T-helper 17 cell (primary cell): ENCODE measurements at regions not wholly inside any gene's neighbourhood (a gene's known extent, or its start where the extent isn't known, plus 50 kb on each side); places are given as distances from the start of the nearest gene placed in this dataset.
"Not testable (repeated sequence)": the region's sequence is repeated elsewhere in the genome, so short reads cannot be mapped to it uniquely, and the experiment has no call there.

Experiments used
- ATAC-seq: fragments of 150-1000 bp; cut with Tn5 transposase; 2 replicates; pipeline ENCODE4 v1.10.0; 2021; ENCODE audit warnings: mild to moderate bottlenecking, moderate library complexity
- DNase-seq, 3 donors: peaks; one replicate each; pipeline versions ENCODE4 v3.0.0 to v3.0.0-alpha.2; 2020 to 2021
- H3K9me3 ChIP-seq: one replicate; pipeline ENCODE4 v1.7.0; 2013; ENCODE audit warnings: low read length, mild to moderate bottlenecking; ENCODE audit not compliant: control insufficient read depth, poor library complexity, severe bottlenecking
- H3K27ac Mint-ChIP-seq: one replicate; pipeline ENCODE4 v1.8.0; 2022; ENCODE audit warnings: mild to moderate bottlenecking, moderate library complexity, mixed read lengths
- H3K27me3 Mint-ChIP-seq: one replicate; pipeline ENCODE4 v1.8.0; 2022; ENCODE audit warnings: mixed read lengths
- H3K36me3 Mint-ChIP-seq: one replicate; pipeline ENCODE4 v1.8.0; 2022; ENCODE audit warnings: low read depth, mixed read lengths
- H3K4me1 Mint-ChIP-seq: one replicate; pipeline ENCODE4 v1.8.0; 2022; ENCODE audit warnings: mild to moderate bottlenecking, mixed read lengths
- H3K4me3 Mint-ChIP-seq: one replicate; pipeline ENCODE4 v1.8.0; 2022; ENCODE audit warnings: mild to moderate bottlenecking, moderate library complexity, mixed read lengths

DNA sequence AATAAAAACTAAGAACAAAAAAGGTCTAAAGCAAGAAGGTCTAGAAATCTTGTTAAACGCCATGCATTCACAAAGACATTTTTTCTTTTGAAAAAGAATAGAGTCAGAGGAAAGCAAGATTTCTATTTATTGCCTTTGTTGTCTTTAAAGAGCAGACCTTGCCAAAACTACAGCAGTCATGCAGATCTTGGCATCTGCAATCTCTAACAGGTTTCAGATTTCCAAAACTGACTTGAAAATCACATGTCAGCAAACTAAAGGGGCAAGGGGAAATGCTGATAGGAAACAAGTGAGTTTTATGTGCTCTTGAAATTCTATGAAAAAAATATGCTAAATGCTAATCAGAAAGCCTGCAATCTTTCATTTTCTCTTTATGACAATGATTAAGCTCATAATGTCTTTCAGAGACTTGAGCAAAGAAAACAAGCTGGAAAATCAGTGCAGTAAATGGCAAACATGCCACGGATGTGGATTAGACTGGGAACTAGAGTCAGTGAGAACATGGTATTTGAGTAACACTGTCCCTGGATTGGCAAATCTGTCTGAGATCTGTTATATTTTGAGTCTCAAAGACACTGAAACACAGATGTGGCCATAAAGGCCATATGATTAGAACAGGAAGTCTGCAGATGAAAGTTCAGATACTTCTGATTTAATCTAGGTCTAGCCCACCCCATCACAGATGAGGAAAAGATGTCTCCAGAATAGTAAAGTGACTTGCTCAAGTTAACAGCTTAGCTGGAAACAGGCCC lies 361.4 kb upstream of the RPS23 start:
- DNase-seq (no peak), ATAC-seq (no peak)
- H3K4me1 Mint-ChIP-seq, result peaks cover 8% of the 10 kb centered on the region
- H3K9me3 ChIP-seq, result no peaks in the 10 kb centered on the region
- H3K27me3 Mint-ChIP-seq, result no peaks in the 10 kb centered on the region
- no peak overlapping the region for H3K4me3 Mint-ChIP-seq
- H3K36me3 Mint-ChIP-seq, result peaks cover 4% of the 10 kb centered on the region
- no peak overlapping the region for H3K27ac Mint-ChIP-seq

DNA sequence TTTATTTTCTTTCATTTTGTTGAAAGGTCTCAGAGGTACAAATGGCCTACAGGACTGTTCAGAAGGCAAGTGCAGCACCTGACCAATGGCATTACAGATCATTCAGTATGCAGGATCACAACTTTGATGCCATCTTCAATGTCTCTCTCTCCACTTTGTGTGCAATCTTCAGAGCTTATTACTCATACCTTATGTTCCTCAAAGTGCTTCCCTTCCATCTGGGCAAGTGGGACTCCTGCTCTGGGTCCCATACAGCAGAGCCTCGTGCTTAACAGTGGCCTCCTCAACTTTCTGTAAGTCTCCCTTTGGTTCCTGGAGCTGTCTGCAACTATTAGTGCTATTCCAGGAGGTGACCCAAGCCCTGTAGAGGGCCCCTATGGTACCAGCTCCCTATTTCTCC lies 358.4 kb upstream of the RPS23 start:
- H3K4me1 Mint-ChIP-seq, result peaks cover 8% of the 10 kb centered on the region
- no peak overlapping the region for H3K4me3 Mint-ChIP-seq
- DNase-seq (no peak), ATAC-seq (no peak)
- no peak overlapping the region for H3K27ac Mint-ChIP-seq
- H3K27me3 Mint-ChIP-seq, result no peaks in the 10 kb centered on the region
- H3K9me3 ChIP-seq, result no peaks in the 10 kb centered on the region
- H3K36me3 Mint-ChIP-seq, result peaks cover 4% of the 10 kb centered on the region

DNA sequence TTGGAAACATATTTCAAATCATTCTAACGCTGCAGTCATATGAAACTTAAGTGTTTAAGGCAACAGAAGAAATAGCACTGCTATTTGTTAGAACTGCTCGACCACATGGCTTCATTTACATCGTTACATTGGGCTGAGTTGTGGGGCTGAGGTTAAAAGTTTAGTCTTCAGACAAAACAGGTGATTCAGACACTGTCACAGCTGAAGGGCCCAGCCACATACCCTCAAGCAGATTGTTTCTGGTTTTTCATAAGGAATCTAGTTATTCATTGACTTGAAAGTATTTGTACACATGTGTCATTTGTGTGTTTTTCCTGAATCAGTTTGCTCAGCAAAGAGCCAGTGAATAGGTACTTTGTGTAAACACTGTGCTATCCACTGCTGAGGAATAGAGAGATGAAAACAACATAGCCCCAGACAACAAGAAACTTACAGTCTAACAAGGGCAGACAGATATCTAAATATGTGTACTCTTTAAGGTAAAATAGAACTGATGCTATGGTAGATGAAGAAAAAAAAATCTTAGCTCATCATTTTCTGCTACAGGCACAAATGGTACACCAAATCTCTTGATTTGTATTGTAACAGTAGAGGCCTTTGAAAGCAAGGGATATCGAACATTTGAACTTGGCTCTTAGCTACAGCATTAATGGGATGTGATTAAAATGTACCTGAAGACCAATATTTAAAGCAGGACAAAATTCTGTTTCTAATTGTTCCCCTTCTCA lies 357.6 kb upstream of the RPS23 start:
- Mint-ChIP-seq H3K36me3 (peaks cover 4% of the 10 kb centered on the region), H3K27me3 (no peaks in the 10 kb centered on the region), H3K4me1 (peaks cover 8% of the 10 kb centered on the region), H3K4me3 (no peak overlapping the region), H3K27ac (no peak overlapping the region)
- ATAC-seq, result no peak
- DNase-seq, result no peak
- H3K9me3 ChIP-seq, result no peaks in the 10 kb centered on the region

DNA sequence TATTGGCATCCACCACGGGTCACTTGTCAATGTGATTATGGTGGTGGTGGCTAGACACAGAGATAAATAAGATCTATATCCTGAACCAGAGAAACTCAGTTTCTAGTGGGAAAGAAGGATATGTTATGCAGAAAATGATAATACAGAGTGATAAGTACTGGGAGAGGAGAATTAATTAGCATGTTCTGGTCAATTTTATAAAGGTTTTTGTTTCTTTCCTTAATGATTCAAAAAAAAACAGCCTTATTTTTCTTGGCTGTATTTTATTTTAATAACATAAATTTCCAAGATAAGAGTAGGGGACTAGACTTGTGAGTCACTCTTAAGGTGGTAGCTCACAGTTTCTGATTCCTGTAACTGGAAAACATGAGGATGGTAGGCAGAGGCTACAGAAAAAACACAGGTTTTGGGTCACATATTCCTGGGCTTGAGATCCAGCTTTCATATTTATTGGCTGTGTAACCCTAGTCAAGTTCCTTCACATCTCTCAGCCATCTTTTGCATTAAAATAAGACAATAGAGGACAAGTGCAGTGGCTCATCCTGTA lies 350.3 kb upstream of the RPS23 start:
- DNase-seq, result no peak
- H3K4me1 Mint-ChIP-seq, result no peaks in the 10 kb centered on the region
- no peaks in the 10 kb centered on the region for H3K36me3 Mint-ChIP-seq
- H3K27me3 Mint-ChIP-seq, result no peaks in the 10 kb centered on the region
- no peak overlapping the region for H3K27ac Mint-ChIP-seq
- H3K9me3 ChIP-seq, result no peaks in the 10 kb centered on the region
- no peak for ATAC-seq
- no peak overlapping the region for H3K4me3 Mint-ChIP-seq

DNA sequence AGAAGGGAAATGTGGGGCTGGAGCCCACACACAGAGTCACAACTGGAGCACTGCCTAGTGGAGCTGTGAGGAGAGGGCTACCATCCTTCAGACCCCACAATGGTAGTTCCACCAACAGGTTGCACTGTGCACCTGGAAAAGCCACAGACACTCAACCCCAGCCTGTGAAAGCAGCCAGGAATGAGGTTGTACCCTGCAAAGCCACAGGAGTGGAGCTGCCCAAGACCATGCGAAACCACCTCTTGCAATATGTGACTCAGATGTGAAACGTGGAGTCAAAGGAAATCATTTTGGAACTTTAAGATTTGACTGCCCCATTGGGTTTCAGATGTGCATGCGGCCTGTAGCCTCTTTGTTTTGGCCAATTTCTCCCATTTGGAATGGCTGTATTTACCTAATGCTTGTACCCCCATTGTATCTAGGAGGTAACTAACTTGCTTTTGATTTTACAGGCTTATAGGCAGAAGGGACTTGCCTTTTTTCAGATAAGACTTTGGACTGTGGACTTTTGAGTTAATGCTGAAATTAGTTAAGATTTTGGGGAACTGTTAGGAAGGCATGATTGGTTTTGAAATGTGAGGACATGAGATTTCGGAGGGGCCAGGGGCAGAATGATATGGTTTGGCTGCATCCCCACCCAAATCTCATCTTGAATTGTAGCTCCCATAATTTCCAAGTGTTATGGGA lies 348.9 kb upstream of the RPS23 start:
- H3K4me1 Mint-ChIP-seq, DNase-seq, H3K27me3 Mint-ChIP-seq, H3K36me3 Mint-ChIP-seq, H3K9me3 ChIP-seq, ATAC-seq, H3K27ac Mint-ChIP-seq, H3K4me3 Mint-ChIP-seq: not testable (repeated sequence)

DNA sequence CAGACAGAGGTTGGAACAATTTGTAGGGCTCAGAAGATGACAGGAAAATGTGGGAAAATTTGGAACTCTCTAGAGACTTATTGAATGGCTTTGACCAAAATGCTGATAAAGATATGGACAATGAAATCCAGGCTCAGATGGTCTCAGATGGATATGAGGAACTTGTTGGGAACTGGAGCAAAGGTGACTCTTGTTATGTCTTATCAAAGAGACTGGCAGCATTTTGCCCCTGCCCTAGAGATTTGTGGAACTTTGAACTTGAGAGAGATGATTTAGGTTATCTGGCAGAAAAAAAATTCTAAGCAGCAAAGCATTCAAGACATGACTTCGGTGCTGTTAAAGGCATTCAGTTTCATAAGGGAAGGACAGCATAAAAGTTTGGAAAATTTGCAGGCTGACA lies 347.9 kb upstream of the RPS23 start:
- not testable (repeated sequence) for ATAC-seq, H3K9me3 ChIP-seq, H3K4me1 Mint-ChIP-seq, H3K36me3 Mint-ChIP-seq, H3K27me3 Mint-ChIP-seq, DNase-seq, H3K4me3 Mint-ChIP-seq, H3K27ac Mint-ChIP-seq

DNA sequence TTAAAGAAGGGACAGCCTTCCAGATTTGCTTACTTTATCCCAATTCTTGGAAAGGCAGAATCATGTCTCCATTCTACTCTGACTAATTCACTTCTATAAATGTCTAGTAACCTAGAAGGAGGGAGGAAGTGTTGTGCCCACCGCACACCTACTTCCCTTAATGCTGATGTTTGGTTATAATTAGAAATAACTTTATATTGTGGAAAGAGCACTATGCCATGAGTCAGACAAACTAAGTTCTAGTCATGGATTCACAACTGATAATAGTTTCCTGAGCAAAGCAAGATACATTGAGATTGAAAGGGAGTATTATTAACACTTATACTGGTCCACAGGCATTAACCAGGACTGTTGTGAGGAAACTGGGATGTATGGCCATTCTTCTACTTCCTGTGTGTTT lies 345.9 kb upstream of the RPS23 start:
- H3K27ac Mint-ChIP-seq, result no peak overlapping the region
- no peaks in the 10 kb centered on the region for H3K36me3 Mint-ChIP-seq
- DNase-seq, result no peak
- peaks cover 11% of the 10 kb centered on the region for H3K4me1 Mint-ChIP-seq
- no peaks in the 10 kb centered on the region for H3K9me3 ChIP-seq
- no peak for ATAC-seq
- no peaks in the 10 kb centered on the region for H3K27me3 Mint-ChIP-seq
- H3K4me3 Mint-ChIP-seq, result no peak overlapping the region

DNA sequence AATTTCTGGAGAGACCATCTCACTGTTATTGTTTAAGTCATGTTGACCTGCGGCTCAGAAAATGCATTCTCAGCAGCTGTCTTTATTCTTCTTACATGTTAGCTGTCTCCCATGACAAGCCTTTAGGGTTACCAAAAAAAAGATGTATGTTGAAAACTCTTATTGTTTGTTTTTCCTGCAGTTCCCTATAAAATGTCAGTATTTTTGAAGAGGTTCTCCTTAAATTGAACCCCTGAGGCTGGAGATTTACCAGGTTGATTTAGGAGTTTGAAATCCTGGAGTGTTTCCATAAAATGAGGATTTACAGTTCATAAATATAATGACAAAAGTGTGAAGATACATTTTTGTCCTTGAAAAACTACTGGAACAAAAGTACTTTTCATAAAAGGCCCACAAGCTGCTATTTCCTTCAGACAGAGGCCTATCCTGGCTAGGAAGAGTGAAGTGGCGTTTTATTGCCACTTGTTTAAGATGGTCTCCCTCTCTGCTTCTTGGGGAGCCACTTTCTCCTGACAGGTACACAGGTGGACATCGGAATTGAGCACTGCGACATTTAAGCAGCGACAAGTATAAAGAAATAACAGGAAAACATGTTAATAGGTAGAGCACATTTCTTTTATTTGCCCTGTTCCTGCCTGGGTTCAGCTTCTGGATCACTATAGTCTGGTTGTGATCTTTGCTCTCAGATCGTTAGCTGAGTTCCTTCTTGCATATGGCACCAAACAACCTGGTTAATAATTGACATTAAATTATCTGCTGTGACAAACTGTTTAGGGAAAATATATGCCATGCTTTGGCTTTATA lies 344.8 kb upstream of the RPS23 start:
- DNase-seq (no peak), ATAC-seq (no peak)
- H3K4me3 Mint-ChIP-seq, result no peak overlapping the region
- no peak overlapping the region for H3K27ac Mint-ChIP-seq
- H3K27me3 Mint-ChIP-seq, result no peaks in the 10 kb centered on the region
- H3K9me3 ChIP-seq, result no peaks in the 10 kb centered on the region
- H3K4me1 Mint-ChIP-seq, result peaks cover 11% of the 10 kb centered on the region
- no peaks in the 10 kb centered on the region for H3K36me3 Mint-ChIP-seq

DNA sequence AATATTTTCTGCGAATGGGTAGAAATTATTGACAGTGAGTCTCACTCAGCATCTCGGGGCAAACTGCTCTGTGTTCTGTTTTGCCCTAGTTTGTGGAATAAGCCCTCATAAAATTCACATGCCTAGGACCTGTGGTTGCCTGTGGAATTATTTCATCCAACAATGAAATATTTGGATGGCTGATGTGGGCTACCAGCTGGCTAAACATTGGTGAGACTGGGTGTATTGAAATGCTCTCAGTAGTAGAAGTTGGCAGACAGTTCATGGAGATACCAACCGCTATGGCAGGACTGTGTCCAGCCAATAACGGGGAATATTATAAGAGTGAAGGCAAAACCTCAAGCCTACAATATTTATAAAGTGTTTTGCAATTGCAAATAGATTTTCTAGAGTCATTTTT lies 344.1 kb upstream of the RPS23 start:
- peaks cover 11% of the 10 kb centered on the region for H3K4me1 Mint-ChIP-seq
- H3K27me3 Mint-ChIP-seq, result no peaks in the 10 kb centered on the region
- H3K9me3 ChIP-seq, result no peaks in the 10 kb centered on the region
- ATAC-seq (no peak), DNase-seq (no peak)
- H3K4me3 Mint-ChIP-seq, result no peak overlapping the region
- no peaks in the 10 kb centered on the region for H3K36me3 Mint-ChIP-seq
- H3K27ac Mint-ChIP-seq, result no peak overlapping the region

DNA sequence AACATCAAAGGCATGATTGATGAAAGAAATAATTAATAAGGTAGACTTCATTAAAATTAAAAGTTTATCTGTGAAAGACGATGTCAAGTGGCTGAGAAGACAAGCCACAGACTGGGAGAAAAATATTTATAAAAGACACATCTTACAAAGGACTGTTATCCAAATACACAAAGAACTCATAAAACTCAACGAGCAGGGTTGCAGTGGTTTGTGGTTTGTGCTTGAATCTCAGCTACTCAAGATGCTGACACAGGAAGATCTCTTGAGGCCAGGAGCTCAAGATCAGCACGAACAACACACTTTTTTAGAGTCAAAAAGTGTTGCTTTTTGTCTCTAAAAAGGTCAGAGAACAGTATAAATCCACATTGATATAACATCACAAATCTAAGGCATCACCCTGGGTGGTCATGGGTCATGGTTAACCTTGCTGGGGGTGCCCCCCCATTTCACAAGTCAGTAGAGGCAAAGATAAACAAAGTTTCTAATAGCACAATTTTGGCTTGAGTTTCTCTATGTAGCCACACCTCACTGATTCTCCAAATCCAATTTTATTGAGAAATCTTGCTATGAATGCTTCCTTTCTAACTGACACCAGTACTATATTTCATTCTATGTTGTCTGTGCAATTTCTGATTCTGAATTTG lies 342.9 kb upstream of the RPS23 start:
- ATAC-seq (peak; percentile 52), DNase-seq (no peak)
- H3K4me3 Mint-ChIP-seq, result no peak overlapping the region

DNA sequence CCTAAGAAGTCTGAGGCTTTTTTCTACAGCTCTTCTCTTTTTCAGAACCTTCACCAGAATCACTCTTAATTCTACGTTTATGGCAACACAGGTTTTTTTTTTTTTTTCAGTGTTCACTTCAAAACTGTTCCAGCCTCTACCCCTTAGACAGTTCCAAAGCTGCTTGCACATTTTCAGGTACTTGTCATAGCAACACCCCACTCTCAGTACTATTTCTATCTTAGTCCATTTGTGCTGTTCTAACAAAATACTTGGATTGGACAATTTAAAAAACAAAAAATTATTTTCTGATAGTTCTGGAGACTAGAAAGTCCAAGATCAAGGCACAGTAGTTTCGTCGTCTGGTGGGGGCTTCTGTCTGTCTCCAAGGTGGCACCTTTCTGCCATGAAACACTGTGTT lies 340.9 kb upstream of the RPS23 start:
- Mint-ChIP-seq H3K4me1 (peaks cover 11% of the 10 kb centered on the region), H3K36me3 (no peaks in the 10 kb centered on the region), H3K4me3 (no peak overlapping the region), H3K27me3 (no peaks in the 10 kb centered on the region), H3K27ac (no peak overlapping the region)
- no peaks in the 10 kb centered on the region for H3K9me3 ChIP-seq
- no peak for ATAC-seq
- DNase-seq, result no peak

More for the DNA sequence above, 342.9 kb upstream of the RPS23 start:
- Mint-ChIP-seq H3K27ac (peak overlapping the region; percentile 68), H3K27me3 (no peaks in the 10 kb centered on the region), H3K36me3 (no peaks in the 10 kb centered on the region), H3K4me1 (peaks cover 11% of the 10 kb centered on the region)
- H3K9me3 ChIP-seq, result no peaks in the 10 kb centered on the region

DNA sequence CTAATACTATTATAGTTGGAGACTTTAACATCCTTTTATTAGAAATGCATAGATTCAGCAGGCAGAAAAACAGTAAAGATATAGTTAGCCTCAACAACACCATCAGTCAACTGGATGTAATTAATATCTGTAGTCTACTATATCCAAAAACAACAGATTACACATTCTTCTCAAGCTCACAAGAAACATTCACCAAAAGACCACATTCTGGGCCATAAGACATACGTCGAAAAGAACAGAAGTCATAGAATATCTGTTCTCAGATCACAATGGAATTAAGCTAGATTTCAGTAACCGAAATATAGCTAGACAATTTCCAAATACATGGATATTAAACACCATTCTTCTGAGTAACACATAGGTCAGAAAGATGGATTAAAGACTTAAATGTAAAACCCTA lies 336.6 kb upstream of the RPS23 start:
- Mint-ChIP-seq H3K4me3 (no peak overlapping the region), H3K36me3 (no peaks in the 10 kb centered on the region), H3K27ac (no peak overlapping the region), H3K4me1 (no peaks in the 10 kb centered on the region), H3K27me3 (no peaks in the 10 kb centered on the region)
- H3K9me3 ChIP-seq, result no peaks in the 10 kb centered on the region
- no peak for ATAC-seq
- no peak for DNase-seq
